ENCODE measurements at regions not wholly inside any gene's neighbourhood (a gene's known extent, or its start where the extent isn't known, plus 50 kb on each side); places are given as distances from the start of the nearest gene placed in this dataset.

DNA sequence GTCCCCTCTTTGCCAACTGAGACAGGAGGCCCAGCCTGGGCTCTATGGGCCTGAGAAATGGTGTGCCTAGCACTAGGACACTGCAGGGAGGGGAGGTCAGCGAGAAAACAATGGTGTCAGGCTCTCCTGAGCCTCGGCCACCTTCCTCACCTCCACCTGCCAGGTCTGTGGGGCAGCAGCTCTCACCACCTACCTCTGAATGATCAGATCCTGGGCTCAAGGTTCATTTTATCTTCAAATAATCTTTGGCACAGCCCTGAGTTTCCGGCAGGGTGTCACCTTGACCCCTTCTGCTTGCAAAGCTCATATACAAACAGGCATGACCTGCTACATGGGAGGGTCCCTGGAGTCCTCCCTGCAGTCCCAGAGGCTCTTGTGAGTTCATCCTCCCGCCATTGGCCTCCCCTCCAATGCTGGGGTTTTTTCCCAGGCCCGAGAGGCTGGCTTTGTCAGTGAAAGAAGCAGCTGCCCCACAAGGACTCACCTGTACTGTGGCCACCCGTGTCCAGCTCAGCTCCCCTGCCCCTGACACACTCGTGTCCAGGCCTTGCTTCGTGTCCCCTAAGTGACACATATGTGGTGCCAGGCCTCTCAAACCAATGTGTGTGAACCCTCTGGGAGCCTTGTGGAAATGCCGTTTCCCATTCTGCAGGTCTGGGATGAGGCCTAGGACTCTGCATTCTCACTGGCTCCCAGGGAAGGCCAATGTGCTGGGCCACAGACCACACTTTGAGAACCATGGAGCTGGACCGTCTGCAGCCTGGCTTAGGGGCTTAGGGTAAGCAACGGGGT is 176.8 kb upstream of the CIBAR2 start (continued):
- TF ChIP-seq, protein P1, sequence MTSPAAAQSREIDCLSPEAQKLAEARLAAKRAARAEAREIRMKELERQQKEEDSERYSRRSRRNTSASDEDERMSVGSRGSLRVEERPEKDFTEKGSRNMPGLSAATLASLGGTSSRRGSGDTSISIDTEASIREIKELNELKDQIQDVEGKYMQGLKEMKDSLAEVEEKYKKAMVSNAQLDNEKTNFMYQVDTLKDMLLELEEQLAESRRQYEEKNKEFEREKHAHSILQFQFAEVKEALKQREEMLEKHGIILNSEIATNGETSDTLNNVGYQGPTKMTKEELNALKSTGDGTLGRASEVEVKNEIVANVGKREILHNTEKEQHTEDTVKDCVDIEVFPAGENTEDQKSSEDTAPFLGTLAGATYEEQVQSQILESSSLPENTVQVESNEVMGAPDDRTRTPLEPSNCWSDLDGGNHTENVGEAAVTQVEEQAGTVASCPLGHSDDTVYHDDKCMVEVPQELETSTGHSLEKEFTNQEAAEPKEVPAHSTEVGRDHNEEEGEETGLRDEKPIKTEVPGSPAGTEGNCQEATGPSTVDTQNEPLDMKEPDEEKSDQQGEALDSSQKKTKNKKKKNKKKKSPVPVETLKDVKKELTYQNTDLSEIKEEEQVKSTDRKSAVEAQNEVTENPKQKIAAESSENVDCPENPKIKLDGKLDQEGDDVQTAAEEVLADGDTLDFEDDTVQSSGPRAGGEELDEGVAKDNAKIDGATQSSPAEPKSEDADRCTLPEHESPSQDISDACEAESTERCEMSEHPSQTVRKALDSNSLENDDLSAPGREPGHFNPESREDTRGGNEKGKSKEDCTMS (CRISPR knock-in tag; conservative IDR thresholded peaks at IDR 0.05), result no peak
- no peak for TF ChIP-seq ZNF616 (CRISPR knock-in tag; IDR thresholded peaks at IDR 0.05; ENCODE audit: low read depth)
- peak; percentile 80 for TF ChIP-seq ZMYM4 (CRISPR knock-in tag; IDR thresholded peaks at IDR 0.05)
- TF ChIP-seq GTF3A (CRISPR knock-in tag; conservative IDR thresholded peaks at IDR 0.05), result no peak
- TF ChIP-seq SMARCC2 (IDR thresholded peaks at IDR 0.05), result no peak
- TF ChIP-seq, protein P2, sequence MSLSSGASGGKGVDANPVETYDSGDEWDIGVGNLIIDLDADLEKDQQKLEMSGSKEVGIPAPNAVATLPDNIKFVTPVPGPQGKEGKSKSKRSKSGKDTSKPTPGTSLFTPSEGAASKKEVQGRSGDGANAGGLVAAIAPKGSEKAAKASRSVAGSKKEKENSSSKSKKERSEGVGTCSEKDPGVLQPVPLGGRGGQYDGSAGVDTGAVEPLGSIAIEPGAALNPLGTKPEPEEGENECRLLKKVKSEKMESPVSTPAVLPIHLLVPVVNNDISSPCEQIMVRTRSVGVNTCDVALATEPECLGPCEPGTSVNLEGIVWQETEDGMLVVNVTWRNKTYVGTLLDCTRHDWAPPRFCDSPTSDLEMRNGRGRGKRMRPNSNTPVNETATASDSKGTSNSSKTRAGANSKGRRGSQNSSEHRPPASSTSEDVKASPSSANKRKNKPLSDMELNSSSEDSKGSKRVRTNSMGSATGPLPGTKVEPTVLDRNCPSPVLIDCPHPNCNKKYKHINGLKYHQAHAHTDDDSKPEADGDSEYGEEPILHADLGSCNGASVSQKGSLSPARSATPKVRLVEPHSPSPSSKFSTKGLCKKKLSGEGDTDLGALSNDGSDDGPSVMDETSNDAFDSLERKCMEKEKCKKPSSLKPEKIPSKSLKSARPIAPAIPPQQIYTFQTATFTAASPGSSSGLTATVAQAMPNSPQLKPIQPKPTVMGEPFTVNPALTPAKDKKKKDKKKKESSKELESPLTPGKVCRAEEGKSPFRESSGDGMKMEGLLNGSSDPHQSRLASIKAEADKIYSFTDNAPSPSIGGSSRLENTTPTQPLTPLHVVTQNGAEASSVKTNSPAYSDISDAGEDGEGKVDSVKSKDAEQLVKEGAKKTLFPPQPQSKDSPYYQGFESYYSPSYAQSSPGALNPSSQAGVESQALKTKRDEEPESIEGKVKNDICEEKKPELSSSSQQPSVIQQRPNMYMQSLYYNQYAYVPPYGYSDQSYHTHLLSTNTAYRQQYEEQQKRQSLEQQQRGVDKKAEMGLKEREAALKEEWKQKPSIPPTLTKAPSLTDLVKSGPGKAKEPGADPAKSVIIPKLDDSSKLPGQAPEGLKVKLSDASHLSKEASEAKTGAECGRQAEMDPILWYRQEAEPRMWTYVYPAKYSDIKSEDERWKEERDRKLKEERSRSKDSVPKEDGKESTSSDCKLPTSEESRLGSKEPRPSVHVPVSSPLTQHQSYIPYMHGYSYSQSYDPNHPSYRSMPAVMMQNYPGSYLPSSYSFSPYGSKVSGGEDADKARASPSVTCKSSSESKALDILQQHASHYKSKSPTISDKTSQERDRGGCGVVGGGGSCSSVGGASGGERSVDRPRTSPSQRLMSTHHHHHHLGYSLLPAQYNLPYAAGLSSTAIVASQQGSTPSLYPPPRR (CRISPR knock-in tag; IDR thresholded peaks at IDR 0.05; ENCODE audit: borderline replicate concordance), result peak; percentile 96
- no peak for TF ChIP-seq TOE1 (CRISPR knock-in tag; IDR thresholded peaks at IDR 0.05)
- peak; percentile 57; the same call in 1 of the 2 replicates for TF ChIP-seq ZNF792 (CRISPR knock-in tag; IDR thresholded peaks at IDR 0.05)
- peak; percentile 56; the same call in 1 of the 2 replicates for TF ChIP-seq GATAD1 (CRISPR knock-in tag; IDR thresholded peaks at IDR 0.05)
- no peak for TF ChIP-seq ZFYVE20 (CRISPR knock-in tag; IDR thresholded peaks at IDR 0.05; ENCODE audit: borderline replicate concordance, low read depth)
- TF ChIP-seq, protein P3, sequence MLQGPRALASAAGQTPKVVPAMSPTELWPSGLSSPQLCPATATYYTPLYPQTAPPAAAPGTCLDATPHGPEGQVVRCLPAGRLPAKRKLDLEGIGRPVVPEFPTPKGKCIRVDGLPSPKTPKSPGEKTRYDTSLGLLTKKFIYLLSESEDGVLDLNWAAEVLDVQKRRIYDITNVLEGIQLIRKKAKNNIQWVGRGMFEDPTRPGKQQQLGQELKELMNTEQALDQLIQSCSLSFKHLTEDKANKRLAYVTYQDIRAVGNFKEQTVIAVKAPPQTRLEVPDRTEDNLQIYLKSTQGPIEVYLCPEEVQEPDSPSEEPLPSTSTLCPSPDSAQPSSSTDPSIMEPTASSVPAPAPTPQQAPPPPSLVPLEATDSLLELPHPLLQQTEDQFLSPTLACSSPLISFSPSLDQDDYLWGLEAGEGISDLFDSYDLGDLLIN (CRISPR knock-in tag; IDR thresholded peaks at IDR 0.05; ENCODE audit: borderline replicate concordance), result no peak
- TF ChIP-seq, protein P4, sequence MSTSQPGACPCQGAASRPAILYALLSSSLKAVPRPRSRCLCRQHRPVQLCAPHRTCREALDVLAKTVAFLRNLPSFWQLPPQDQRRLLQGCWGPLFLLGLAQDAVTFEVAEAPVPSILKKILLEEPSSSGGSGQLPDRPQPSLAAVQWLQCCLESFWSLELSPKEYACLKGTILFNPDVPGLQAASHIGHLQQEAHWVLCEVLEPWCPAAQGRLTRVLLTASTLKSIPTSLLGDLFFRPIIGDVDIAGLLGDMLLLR (CRISPR knock-in tag; IDR thresholded peaks at IDR 0.05), result no peak
- TF ChIP-seq, protein P5, sequence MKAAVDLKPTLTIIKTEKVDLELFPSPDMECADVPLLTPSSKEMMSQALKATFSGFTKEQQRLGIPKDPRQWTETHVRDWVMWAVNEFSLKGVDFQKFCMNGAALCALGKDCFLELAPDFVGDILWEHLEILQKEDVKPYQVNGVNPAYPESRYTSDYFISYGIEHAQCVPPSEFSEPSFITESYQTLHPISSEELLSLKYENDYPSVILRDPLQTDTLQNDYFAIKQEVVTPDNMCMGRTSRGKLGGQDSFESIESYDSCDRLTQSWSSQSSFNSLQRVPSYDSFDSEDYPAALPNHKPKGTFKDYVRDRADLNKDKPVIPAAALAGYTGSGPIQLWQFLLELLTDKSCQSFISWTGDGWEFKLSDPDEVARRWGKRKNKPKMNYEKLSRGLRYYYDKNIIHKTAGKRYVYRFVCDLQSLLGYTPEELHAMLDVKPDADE (CRISPR knock-in tag; IDR thresholded peaks at IDR 0.05), result no peak
- no peak for TF ChIP-seq RNF2 (conservative IDR thresholded peaks at IDR 0.05; ENCODE audit: low read depth)
- peak; percentile 0 for TF ChIP-seq ZFP36 (IDR thresholded peaks at IDR 0.05; ENCODE audit: borderline replicate concordance, low read depth, low read length, partially characterized antibody)
- TF ChIP-seq ZNF430 (CRISPR knock-in tag; IDR thresholded peaks at IDR 0.05), result 0 out of 2 replicates have a peak, but pooled peaks have one; percentile 62
- TF ChIP-seq HOXA3 (CRISPR knock-in tag; IDR thresholded peaks at IDR 0.05), result peak; percentile 94
- TF ChIP-seq MEIS1 (CRISPR knock-in tag; IDR thresholded peaks at IDR 0.05; ENCODE audit: borderline replicate concordance), result peak; percentile 83; the same call in 1 of the 2 replicates
